GM18909 (cell line): ENCODE measurements at regions not wholly inside any gene's neighbourhood (a gene's known extent, or its start where the extent isn't known, plus 50 kb on each side); places are given as distances from the start of the nearest gene placed in this dataset.
A peak's percentile ranks its signal among the peaks of the same experiment; 100 is the strongest.

Experiments used
- ATAC-seq: cut with Tn5 transposase; IDR thresholded peaks from one replicate; pipeline ENCODE4 v1.9.1; 2021; ENCODE audit warnings: mild to moderate bottlenecking; ENCODE audit not compliant: unreplicated experiment, poor library complexity

DNA sequence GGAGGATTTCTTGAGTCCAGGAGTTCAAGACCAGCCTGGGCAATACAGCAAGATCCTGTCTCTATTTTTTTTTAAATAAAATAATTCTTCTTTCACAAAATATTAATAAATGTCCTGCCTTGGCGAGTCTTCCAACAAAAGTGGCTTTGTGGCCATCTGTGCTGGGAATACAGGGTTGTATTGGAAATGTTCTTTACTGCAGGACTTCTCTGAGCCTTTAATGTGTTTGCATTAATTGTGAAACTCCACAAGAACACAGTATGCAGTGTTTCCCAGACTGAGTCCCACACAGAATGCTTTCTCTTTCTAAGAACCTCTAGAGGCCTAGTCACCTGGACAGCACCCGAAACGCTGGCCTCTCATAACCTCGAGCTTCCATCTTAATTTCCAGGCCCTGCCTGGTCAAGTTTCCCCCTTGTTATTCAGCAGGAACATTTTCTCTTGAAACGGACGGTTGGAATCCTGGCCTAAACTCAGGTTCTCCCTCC, 85.4 kb upstream of the ARRDC4 start:
- ATAC-seq = no peak

DNA sequence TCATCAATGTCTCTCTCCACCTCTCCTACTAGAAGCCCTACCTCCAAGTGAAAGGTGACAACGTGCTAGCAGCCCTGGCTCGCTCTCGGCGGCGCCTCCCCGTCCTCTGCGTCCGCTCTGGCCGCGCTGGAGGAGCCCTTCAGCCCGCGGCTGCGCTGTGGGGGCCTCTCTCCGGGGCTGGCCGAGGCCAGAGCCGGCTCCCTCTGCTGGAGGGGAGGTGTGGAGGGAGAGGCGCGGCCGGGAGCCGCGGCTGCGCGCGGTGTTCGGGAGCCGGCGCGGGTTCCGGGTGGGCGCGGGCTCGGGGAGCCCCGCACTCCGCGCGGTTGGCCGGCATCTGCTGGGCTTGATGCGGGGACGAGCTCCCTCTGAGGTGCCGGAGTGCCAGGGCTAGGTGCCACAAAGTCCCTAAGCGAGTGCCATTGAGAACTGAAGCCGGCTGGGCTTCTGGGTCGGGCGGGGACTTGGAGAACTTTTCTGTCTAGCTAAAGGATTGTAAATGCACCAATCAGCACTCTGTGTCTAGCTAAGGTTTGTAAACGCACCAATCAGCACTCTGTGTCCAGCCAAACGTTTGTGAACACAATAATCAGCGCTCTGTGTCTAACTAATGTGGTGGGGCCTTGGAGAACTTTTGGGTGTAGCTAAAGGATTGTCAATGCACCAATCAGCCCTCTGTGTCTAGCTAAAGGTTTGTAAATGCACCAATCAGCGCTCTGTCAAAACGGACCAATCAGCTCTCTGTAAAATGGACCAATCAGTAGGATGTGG, 84.8 kb upstream of the ARRDC4 start:
- no peak for ATAC-seq

DNA sequence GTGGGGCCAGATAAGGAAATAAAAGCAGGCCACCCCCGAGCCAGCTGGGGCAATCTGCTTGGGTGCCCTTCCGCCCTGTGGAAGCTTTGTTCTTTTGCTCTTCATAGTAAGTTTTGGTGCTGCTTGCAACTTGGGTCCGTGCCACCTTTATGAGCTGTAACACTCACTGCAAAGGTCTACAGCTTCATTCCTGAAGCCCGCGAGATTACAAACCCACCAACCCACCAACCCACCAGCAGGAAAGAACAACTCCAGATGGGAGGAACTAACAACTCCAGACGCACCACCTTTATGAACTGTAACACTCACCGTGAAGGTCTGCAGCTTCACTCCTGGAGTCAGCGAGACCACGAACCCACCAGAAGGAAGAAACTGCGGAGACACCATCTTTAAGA, 84.2 kb upstream of the ARRDC4 start:
- ATAC-seq = no peak

DNA sequence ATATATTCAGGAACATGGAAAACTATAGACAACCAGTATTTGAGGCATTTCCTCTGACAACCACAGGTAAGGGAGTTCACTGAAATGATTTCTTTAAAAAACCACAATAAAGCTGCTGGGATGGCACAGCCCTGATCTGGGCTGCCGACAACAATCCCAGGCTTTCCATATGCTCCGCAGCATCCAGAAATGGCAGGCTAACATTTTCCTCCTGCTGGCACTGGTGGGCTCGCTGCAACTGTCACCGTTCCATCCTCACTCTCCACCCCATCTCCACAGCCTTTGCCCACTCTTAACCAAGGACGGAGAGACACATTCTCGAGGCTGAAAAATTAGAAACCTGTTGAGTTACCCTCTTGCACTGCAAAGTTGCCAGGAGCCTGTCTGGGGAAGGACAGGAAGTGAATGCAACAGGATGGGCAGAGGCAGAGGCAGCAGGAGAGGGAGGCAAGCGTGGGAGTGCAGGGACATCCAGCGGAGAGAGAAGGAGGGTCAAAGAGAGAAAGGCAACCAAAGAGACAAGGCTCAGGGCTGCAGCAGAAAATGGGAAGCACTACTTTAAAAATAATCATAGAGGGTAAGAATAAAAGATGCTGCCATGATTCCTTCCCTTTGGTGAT, 79.0 kb upstream of the ARRDC4 start:
- no peak for ATAC-seq

DNA sequence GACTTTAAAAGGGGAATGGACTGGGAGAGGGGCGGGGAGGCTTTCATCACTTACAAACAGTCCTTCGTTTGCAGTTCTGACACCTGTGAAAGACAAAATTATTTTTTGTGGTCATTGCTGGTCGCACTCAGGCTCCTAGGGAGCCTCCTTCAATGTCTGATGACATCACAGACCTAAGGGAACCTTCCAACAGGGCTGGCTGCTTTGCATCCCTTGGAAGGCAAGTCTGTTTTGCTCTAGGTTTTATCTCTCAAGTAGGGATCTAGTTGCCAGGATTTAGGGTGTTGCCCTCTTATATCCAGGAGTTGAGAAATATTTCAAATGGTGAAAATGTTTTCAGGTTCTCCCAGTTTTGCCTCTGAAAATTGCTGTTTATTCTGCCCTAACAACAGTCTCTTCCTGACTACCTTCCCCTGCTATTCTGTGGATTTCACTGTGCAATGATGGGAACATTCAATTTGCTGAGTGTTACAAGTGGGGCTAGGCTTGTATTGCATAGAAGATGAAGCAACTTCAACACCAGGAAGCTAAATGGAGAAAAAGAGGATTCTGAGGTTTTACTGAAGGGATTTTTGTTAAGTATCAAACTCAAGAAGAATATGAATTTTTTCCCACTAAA, 75.9 kb upstream of the ARRDC4 start:
- no peak for ATAC-seq

DNA sequence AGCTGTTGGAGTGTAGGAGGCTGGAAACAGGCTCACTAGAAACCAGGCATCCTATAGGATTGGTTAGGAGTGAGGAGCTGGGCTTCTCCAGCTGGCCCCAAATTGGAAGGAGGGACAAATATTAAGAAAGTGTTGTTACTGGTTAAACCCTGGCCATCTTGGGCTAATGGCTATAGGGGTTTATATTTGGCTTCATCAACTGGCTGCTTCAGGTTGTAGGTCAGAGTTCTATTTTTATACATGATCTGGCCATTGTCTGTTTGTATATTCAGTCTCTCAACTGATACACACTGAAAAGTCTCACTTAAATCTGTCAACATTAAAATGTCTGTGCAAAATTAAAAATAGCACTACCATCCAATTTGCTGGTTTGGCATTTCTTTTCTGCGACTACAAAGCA, 70.2 kb upstream of the ARRDC4 start:
- ATAC-seq = no peak

DNA sequence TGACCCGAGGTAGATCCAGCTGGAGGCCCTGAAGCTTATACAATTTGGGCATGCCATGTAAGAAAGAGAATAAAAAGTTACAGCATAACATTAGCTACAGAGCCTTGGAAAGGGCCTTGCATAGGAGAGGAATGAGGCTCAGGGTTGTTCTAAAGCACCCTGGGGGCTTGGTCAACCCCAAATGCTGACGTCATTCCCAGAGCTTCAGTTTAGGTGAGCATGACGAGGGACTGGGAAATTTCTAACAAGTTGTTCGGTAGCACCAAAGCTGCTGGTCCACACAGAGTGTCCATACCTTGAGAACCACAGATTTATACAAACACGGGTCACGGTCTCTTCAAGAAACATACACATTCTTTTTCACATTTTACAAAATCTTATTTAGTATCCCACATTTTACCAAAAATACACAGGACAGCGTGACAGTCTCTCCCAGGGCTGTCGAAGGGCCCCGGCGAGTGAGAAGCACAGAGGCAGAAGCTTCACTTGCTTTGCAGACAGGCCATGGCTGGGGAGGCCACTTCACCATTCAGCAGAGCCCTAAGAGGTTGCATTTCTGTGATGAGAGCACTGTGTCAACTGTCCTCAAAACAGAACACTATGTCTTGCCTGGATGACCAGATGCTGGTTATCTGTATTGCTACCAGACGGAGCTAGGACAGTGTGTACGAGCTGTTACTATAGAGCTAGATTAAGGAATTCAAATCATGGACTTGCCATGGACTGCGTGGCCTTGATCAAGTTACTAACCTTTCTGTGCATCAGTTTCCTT, 68.2 kb upstream of the ARRDC4 start:
- ATAC-seq = no peak

DNA sequence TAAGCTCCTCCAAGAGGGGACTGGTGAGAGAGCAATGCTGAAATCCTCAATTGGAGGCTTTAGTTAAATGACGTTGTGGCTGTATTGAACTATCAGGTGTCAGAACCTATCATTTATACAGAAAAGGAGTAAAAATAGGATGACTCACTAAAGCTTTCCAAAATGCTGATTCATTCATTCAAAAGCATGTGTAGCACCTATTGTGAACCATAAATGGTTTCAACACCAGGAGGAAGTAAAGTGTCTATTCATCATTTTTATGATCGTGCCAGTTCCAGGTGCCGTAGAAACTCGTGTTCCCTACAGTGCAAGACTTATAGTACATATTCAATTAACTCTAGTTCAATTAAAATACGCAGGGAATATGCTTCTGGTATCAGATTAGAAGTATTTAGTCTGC, 66.5 kb upstream of the ARRDC4 start:
- no peak for ATAC-seq

DNA sequence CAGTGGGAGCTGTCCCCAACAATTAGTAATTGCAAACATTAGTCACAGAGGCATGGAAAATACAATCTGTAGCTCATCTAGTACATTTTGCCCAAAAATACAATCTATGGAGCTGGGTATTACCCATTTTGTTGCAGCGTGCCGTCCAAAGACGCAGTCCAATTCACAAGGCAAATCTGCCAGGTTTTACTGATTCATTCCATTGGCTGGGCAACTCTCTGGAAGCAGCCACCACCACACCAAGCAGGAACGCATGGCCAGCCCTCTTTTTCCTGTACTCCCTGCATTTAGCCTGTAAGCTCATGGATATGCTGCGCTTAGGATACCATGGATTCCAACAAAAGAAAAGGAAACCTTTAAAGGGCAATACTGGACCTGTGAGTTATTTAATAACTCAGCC, 60.5 kb upstream of the ARRDC4 start:
- ATAC-seq = no peak

DNA sequence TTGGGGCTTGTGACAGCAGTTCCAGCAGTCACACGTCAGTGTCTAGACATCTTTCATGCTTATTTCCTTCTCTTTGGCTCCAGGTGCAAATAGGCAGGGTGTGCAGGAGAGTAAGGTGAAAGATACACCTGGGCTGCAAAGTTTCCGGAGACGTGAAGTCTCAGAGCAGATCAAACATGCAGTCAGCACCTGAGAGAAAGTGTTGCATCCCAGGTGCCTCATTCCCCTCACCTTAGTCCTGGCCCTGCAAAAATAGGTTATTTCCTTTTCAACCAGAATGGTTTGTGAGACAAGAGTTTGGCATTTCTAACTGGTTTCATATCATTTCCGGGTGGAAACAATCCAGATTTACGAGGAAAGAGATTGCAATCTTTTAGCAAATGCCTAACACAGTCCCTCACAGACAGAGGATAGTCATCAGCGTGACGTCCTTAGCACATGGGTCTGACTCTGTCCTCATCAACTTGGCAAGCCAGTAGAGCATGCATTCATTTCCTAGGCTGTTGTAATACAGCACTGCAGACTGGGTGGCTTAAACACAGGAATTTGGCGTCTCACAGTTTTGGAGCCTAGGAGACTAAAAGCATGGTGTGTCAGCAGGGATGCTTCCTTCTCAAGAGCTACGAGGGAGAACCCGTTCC, 58.2 kb upstream of the ARRDC4 start:
- no peak for ATAC-seq

DNA sequence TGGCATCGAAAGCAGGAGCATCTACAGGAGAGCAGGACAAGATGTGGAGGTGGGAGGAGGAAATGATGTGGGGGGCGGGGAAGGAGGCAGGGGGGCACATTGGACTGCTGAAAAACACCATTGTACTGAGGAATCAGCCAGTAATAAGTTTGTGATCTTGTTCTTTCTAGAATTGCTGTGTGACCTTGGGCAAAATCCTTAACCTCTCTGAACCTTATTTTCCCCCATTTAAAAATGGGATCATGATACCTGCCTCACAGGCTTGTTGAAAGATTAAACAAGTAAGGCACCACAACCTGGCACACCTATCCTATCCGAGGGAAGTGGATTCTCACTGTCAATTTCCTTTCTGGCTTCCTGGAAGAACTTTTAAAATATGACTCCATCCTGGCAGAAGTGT, 56.9 kb upstream of the ARRDC4 start:
- ATAC-seq = no peak

DNA sequence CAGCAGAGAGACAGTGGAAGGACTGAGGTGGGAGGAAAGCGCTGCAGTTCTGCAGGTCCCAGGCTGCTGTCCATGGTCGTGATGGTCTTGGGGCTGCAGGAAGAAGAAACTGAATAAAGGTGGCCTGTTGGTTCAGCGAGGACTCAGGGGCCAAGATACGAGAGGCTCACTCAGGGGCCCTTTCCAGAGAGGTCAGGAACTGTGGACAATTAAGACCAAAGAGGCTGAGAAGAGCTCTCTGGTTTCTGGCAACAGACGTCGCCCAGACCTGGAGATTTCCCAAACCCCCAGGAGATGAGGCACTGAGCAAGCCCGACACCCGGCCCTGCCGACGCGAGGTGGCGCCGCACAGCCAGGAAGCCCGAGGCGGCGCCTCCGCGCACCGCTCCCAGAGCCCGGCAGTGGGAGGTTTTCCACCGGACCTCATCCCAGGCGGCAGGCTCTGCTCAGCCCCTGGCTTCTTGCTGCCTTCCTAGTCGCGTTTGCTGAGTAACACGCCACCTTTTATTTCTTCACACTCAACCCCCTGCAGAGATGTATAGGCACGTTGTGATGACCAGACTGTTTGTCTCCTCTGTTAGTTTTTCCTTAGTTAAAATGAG, 56.4 kb upstream of the ARRDC4 start:
- ATAC-seq = no peak

DNA sequence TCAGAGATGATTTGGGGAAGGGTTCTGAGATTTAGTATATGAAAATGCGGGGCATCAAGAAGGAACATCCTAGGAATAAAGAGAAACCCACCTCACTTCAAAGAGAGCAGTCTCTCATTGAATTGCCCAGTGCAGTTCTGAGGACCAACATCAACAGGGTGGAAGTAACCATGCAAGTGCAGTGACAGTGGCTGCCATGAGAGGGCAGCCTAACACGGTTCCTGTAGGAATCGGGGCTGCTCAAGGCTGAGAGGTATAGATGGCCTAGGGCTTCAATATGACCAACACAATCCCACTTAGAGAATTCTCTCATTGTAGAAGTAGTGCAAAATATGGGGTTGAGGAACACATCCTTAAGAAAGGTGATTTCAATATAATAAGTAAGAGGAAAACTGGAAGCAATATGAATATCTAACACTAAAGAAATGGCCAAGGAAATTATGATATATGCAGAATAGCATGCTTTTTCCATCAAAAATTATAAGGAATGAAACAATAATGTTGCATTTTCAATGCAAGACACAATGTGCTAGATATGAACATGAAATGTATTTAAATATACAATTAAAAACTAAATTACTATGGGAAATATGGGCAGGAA, 51.1 kb upstream of the ARRDC4 start:
- peak; percentile 98 for ATAC-seq
